ENCODE measurements at regions not wholly inside any gene's neighbourhood (a gene's known extent, or its start where the extent isn't known, plus 50 kb on each side); places are given as distances from the start of the nearest gene placed in this dataset.

DNA sequence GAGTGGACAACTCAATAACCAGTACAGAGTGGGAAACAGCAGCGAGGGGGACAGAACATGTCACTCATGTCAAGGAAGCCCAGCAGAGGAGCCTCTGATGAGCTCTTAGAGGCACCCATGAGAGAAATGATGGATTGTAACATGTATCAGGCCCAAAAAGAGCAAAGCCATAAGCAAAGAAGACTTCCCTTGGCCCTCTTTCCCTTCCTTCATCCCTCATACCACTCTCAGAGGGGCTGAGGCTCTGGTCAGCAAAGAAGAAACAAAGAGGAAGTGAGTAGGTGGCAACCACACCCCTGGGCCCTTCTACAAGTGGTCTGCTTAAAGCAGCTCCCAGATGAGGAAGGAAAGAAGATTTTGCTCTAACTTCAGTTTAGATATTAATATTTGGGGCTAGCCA is 112.8 kb downstream of the CDC42EP3 start (continued):
- TF ChIP-seq, protein P1, sequence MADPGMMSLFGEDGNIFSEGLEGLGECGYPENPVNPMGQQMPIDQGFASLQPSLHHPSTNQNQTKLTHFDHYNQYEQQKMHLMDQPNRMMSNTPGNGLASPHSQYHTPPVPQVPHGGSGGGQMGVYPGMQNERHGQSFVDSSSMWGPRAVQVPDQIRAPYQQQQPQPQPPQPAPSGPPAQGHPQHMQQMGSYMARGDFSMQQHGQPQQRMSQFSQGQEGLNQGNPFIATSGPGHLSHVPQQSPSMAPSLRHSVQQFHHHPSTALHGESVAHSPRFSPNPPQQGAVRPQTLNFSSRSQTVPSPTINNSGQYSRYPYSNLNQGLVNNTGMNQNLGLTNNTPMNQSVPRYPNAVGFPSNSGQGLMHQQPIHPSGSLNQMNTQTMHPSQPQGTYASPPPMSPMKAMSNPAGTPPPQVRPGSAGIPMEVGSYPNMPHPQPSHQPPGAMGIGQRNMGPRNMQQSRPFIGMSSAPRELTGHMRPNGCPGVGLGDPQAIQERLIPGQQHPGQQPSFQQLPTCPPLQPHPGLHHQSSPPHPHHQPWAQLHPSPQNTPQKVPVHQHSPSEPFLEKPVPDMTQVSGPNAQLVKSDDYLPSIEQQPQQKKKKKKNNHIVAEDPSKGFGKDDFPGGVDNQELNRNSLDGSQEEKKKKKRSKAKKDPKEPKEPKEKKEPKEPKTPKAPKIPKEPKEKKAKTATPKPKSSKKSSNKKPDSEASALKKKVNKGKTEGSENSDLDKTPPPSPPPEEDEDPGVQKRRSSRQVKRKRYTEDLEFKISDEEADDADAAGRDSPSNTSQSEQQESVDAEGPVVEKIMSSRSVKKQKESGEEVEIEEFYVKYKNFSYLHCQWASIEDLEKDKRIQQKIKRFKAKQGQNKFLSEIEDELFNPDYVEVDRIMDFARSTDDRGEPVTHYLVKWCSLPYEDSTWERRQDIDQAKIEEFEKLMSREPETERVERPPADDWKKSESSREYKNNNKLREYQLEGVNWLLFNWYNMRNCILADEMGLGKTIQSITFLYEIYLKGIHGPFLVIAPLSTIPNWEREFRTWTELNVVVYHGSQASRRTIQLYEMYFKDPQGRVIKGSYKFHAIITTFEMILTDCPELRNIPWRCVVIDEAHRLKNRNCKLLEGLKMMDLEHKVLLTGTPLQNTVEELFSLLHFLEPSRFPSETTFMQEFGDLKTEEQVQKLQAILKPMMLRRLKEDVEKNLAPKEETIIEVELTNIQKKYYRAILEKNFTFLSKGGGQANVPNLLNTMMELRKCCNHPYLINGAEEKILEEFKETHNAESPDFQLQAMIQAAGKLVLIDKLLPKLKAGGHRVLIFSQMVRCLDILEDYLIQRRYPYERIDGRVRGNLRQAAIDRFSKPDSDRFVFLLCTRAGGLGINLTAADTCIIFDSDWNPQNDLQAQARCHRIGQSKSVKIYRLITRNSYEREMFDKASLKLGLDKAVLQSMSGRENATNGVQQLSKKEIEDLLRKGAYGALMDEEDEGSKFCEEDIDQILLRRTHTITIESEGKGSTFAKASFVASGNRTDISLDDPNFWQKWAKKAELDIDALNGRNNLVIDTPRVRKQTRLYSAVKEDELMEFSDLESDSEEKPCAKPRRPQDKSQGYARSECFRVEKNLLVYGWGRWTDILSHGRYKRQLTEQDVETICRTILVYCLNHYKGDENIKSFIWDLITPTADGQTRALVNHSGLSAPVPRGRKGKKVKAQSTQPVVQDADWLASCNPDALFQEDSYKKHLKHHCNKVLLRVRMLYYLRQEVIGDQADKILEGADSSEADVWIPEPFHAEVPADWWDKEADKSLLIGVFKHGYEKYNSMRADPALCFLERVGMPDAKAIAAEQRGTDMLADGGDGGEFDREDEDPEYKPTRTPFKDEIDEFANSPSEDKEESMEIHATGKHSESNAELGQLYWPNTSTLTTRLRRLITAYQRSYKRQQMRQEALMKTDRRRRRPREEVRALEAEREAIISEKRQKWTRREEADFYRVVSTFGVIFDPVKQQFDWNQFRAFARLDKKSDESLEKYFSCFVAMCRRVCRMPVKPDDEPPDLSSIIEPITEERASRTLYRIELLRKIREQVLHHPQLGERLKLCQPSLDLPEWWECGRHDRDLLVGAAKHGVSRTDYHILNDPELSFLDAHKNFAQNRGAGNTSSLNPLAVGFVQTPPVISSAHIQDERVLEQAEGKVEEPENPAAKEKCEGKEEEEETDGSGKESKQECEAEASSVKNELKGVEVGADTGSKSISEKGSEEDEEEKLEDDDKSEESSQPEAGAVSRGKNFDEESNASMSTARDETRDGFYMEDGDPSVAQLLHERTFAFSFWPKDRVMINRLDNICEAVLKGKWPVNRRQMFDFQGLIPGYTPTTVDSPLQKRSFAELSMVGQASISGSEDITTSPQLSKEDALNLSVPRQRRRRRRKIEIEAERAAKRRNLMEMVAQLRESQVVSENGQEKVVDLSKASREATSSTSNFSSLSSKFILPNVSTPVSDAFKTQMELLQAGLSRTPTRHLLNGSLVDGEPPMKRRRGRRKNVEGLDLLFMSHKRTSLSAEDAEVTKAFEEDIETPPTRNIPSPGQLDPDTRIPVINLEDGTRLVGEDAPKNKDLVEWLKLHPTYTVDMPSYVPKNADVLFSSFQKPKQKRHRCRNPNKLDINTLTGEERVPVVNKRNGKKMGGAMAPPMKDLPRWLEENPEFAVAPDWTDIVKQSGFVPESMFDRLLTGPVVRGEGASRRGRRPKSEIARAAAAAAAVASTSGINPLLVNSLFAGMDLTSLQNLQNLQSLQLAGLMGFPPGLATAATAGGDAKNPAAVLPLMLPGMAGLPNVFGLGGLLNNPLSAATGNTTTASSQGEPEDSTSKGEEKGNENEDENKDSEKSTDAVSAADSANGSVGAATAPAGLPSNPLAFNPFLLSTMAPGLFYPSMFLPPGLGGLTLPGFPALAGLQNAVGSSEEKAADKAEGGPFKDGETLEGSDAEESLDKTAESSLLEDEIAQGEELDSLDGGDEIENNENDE (IDR thresholded peaks at IDR 0.05; ENCODE audit: insufficient replicate concordance, low read length) = no peak
- TF ChIP-seq CEBPB (IDR thresholded peaks at IDR 0.05; ENCODE audit: low read depth, low read length) (no peak), SIX5 (IDR thresholded peaks at IDR 0.05; ENCODE audit: low read depth, low read length) (no peak), CBX5 (IDR thresholded peaks at IDR 0.05; ENCODE audit: low read depth, low read length) (no peak), TAF7 (optimal IDR thresholded peaks at IDR 0.05; ENCODE audit: borderline replicate concordance, low read depth, low read length) (no peak), RFX5 (IDR thresholded peaks at IDR 0.05; ENCODE audit: borderline replicate concordance, low read depth, low read length) (no peak), SIN3A (conservative IDR thresholded peaks at IDR 0.05 in 1 of 2, IDR thresholded peaks at IDR 0.05 in 1 of 2; ENCODE audit: low read depth in 1 of 2, low read length in 2 of 2) (no peak), CHD1 (IDR thresholded peaks at IDR 0.05; ENCODE audit: low read depth, low read length) (no peak), GTF2F1 (IDR thresholded peaks at IDR 0.05; ENCODE audit: borderline replicate concordance, low read depth, low read length) (no peak), POLR2AphosphoS5 (IDR thresholded peaks at IDR 0.05; ENCODE audit: low read depth, low read length) (no peak)
- TF ChIP-seq, protein P2, sequence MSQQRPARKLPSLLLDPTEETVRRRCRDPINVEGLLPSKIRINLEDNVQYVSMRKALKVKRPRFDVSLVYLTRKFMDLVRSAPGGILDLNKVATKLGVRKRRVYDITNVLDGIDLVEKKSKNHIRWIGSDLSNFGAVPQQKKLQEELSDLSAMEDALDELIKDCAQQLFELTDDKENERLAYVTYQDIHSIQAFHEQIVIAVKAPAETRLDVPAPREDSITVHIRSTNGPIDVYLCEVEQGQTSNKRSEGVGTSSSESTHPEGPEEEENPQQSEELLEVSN (IDR thresholded peaks at IDR 0.05) = no peak

All from H1 (cell line).